ENCODE measurements at regions not wholly inside any gene's neighbourhood (a gene's known extent, or its start where the extent isn't known, plus 50 kb on each side); places are given as distances from the start of the nearest gene placed in this dataset.
"Not testable (repeated sequence)": the region's sequence is repeated elsewhere in the genome, so short reads cannot be mapped to it uniquely, and the experiment has no call there.

- no peak for DNase-seq
Measured at GRCh38 chr9:134546746-134547145, 94.9 kb upstream of the COL5A1 start.

GRCh38 chr9:134547161-134548100 lies 94.2 kb upstream of the COL5A1 start:
- no peak for DNase-seq

GRCh38 chr9:134548185-134548584 lies 93.4 kb upstream of the COL5A1 start:
- DNase-seq = no peak

GRCh38 chr9:134548618-134549017 lies 93.0 kb upstream of the COL5A1 start:
- no peak for DNase-seq

GRCh38 chr9:134549336-134549735 lies 92.3 kb upstream of the COL5A1 start:
- DNase-seq = no peak

- DNase-seq = not testable (repeated sequence)
Measured at GRCh38 chr9:134550081-134550480, 91.5 kb upstream of the COL5A1 start.

- no peak for DNase-seq
Measured at GRCh38 chr9:134550584-134550983, 91.0 kb upstream of the COL5A1 start.

GRCh38 chr9:134551176-134551575 lies 90.4 kb upstream of the COL5A1 start:
- DNase-seq = no peak

- no peak for DNase-seq
Measured at GRCh38 chr9:134551644-134552348, 89.8 kb upstream of the COL5A1 start.

- no peak for DNase-seq
Measured at GRCh38 chr9:134552349-134552990, 89.1 kb upstream of the COL5A1 start.

GRCh38 chr9:134553061-134553891 lies 88.3 kb upstream of the COL5A1 start:
- DNase-seq = no peak

- no peak for DNase-seq
Measured at GRCh38 chr9:134553996-134554372, 87.6 kb upstream of the COL5A1 start.

- DNase-seq = no peak
Measured at GRCh38 chr9:134554373-134555093, 87.1 kb upstream of the COL5A1 start.

- no peak for DNase-seq
Measured at GRCh38 chr9:134555094-134555650, 86.4 kb upstream of the COL5A1 start.

- no peak for DNase-seq
Measured at GRCh38 chr9:134556531-134557068, 85.0 kb upstream of the COL5A1 start.

- no peak for DNase-seq
Measured at GRCh38 chr9:134557331-134557730, 84.3 kb upstream of the COL5A1 start.

GRCh38 chr9:134558124-134558905 lies 83.3 kb upstream of the COL5A1 start:
- DNase-seq = no peak

- DNase-seq = no peak
Measured at GRCh38 chr9:134559013-134559412, 82.6 kb upstream of the COL5A1 start.

GRCh38 chr9:134560206-134560605 lies 81.4 kb upstream of the COL5A1 start:
- no peak for DNase-seq

GRCh38 chr9:134560654-134561053 lies 80.9 kb upstream of the COL5A1 start:
- no peak for DNase-seq
